DMS53 (cell line): ENCODE measurements at regions not wholly inside any gene's neighbourhood (a gene's known extent, or its start where the extent isn't known, plus 50 kb on each side); places are given as distances from the start of the nearest gene placed in this dataset.

Experiments
- DNase-seq: peaks from one replicate; lab custom pipeline; 2025; lab: John Stamatoyannopoulos, UW

- no peak for DNase-seq
Observed at GRCh38 chr6:169887529-169888140, 136.2 kb downstream of the ERMARD start.

GRCh38 chr6:169886631-169887227 is 135.3 kb downstream of the ERMARD start:
- DNase-seq = no peak

- DNase-seq = no peak
Observed at GRCh38 chr6:169885831-169886230, 134.4 kb downstream of the ERMARD start.

GRCh38 chr6:169885131-169885530 is 133.7 kb downstream of the ERMARD start:
- no peak for DNase-seq

GRCh38 chr6:169884158-169884557 is 132.7 kb downstream of the ERMARD start:
- DNase-seq = no peak

GRCh38 chr6:169883316-169883715 is 131.9 kb downstream of the ERMARD start:
- DNase-seq = no peak

- no peak for DNase-seq
Observed at GRCh38 chr6:169881976-169882375, 130.6 kb downstream of the ERMARD start.

- no peak for DNase-seq
Observed at GRCh38 chr6:169881398-169881797, 130.0 kb downstream of the ERMARD start.

- no peak for DNase-seq
Observed at GRCh38 chr6:169880516-169880915, 129.1 kb downstream of the ERMARD start.

- DNase-seq = no peak
Observed at GRCh38 chr6:169869301-169869700, 117.9 kb downstream of the ERMARD start.

- no peak for DNase-seq
Observed at GRCh38 chr6:169868458-169868857, 117.0 kb downstream of the ERMARD start.

GRCh38 chr6:169867751-169868191 is 116.3 kb downstream of the ERMARD start:
- DNase-seq = no peak

- DNase-seq = no peak
Observed at GRCh38 chr6:169866668-169867521, 115.5 kb downstream of the ERMARD start.

GRCh38 chr6:169866140-169866534 is 114.7 kb downstream of the ERMARD start:
- no peak for DNase-seq

GRCh38 chr6:169865346-169866139 is 114.1 kb downstream of the ERMARD start:
- DNase-seq = no peak

GRCh38 chr6:169864148-169865020 is 113.0 kb downstream of the ERMARD start:
- DNase-seq = peak; percentile 96

- no peak for DNase-seq
Observed at GRCh38 chr6:169863710-169864109, 112.3 kb downstream of the ERMARD start.

GRCh38 chr6:169862892-169863525 is 111.6 kb downstream of the ERMARD start:
- DNase-seq = peak; percentile 52

- peak; percentile 17 for DNase-seq
Observed at GRCh38 chr6:169862043-169862891, 110.8 kb downstream of the ERMARD start.
